GM12864 (cell line): ENCODE measurements at regions not wholly inside any gene's neighbourhood (a gene's known extent, or its start where the extent isn't known, plus 50 kb on each side); places are given as distances from the start of the nearest gene placed in this dataset.

Experiments used
- DNase-seq: peaks from one replicate; pipeline ENCODE4 v3.0.0-alpha.2; 2011; ENCODE audit warnings: low read depth
- H3K4me3 ChIP-seq: 2 replicates; pipeline ENCODE4 v1.5.1; 2011; ENCODE audit warnings: mild to moderate bottlenecking, low read depth, low read length, control low read depth
- CTCF ChIP-seq: IDR thresholded peaks from 2 replicates; pipeline ENCODE4 v1.5.1; 2011; ENCODE audit warnings: low read depth, mild to moderate bottlenecking, moderate library complexity, low read length, control low read depth, inconsistent platforms; ENCODE audit errors: missing control alignments

GRCh38 chr11:134683860-134684259, 271.8 kb upstream of the B3GAT1 start:
- TF ChIP-seq CTCF = no peak
- no peak for DNase-seq
- H3K4me3 ChIP-seq = no peak overlapping the region

GRCh38 chr11:134682577-134682976, 270.5 kb upstream of the B3GAT1 start:
- no peak for DNase-seq
- TF ChIP-seq CTCF = no peak
- H3K4me3 ChIP-seq = no peak overlapping the region

GRCh38 chr11:134679592-134679991, 267.6 kb upstream of the B3GAT1 start:
- H3K4me3 ChIP-seq = no peak overlapping the region
- no peak for TF ChIP-seq CTCF
- no peak for DNase-seq

GRCh38 chr11:134678744-134679143, 266.7 kb upstream of the B3GAT1 start:
- DNase-seq = no peak
- no peak overlapping the region for H3K4me3 ChIP-seq
- TF ChIP-seq CTCF = no peak

GRCh38 chr11:134677891-134678551, 266.0 kb upstream of the B3GAT1 start:
- no peak overlapping the region for H3K4me3 ChIP-seq
- DNase-seq = no peak
- no peak for TF ChIP-seq CTCF

- H3K4me3 ChIP-seq = no peak overlapping the region
- DNase-seq = no peak
- no peak for TF ChIP-seq CTCF
These were observed 265.4 kb upstream of the B3GAT1 start for GRCh38 chr11:134677397-134677822.
